SK-N-SH treated with all-trans-retinoic acid at 6 μM for 48 hours (cell line): ENCODE measurements at regions not wholly inside any gene's neighbourhood (a gene's known extent, or its start where the extent isn't known, plus 50 kb on each side); places are given as distances from the start of the nearest gene placed in this dataset.

Source experiments
- ATAC-seq: fragments of 200-7000 bp; cut with Tn5 transposase; 3 replicates; pipeline ENCODE4 v1.9.1; 2020; ENCODE audit warnings: mild to moderate bottlenecking, moderate library complexity
- ARNTL ChIP-seq: fragments of 450-650 bp; formaldehyde crosslinking; IDR thresholded peaks from 2 replicates; pipeline ENCODE4 v1.5.0; 2020; ENCODE audit warnings: low read depth, mild to moderate bottlenecking, moderate library complexity, borderline replicate concordance
- BACH2 ChIP-seq: fragments of 250-450 bp; sonication (Bioruptor Pico); IDR thresholded peaks from 2 replicates; pipeline ENCODE4 v1.9.0; 2021; ENCODE audit warnings: mild to moderate bottlenecking, borderline replicate concordance
- ESRRG ChIP-seq: fragments of 250-450 bp; sonication (Bioruptor Pico); IDR thresholded peaks from 2 replicates; pipeline ENCODE4 v1.6.1; 2021; ENCODE audit warnings: mild to moderate bottlenecking
- GLIS3 ChIP-seq: fragments of 250-450 bp; sonication (Bioruptor Pico); IDR thresholded peaks from 2 replicates; pipeline ENCODE4 v1.5.0; 2020; ENCODE audit warnings: mild to moderate bottlenecking, moderate library complexity
- ISL1 ChIP-seq: fragments of 250-450 bp; sonication (Bioruptor Pico); IDR thresholded peaks from 2 replicates; pipeline ENCODE4 v2.1.2; 2022; ENCODE audit warnings: mild to moderate bottlenecking, moderate library complexity
- PATZ1 ChIP-seq: fragments of 250-450 bp; sonication (Bioruptor Pico); IDR thresholded peaks from 2 replicates; pipeline ENCODE4 v1.8.0; 2020; ENCODE audit warnings: mild to moderate bottlenecking, moderate library complexity, borderline replicate concordance
- PPARA ChIP-seq: fragments of 250-450 bp; sonication (Bioruptor Pico); IDR thresholded peaks from 2 replicates; pipeline ENCODE4 v1.5.0; 2020; ENCODE audit warnings: mild to moderate bottlenecking, borderline replicate concordance
- RARB ChIP-seq: fragments of 250-450 bp; sonication (Bioruptor Pico); IDR thresholded peaks from 2 replicates; pipeline ENCODE4 v1.8.0; 2021; ENCODE audit warnings: mild to moderate bottlenecking, moderate library complexity
- SNAI2 ChIP-seq: fragments of 250-450 bp; sonication (Bioruptor Pico); IDR thresholded peaks from 2 replicates; pipeline ENCODE4 v1.5.0; 2020; ENCODE audit warnings: mild to moderate bottlenecking, moderate library complexity
- TCF4 ChIP-seq: fragments of 250-450 bp; sonication (Bioruptor Pico); IDR thresholded peaks from 2 replicates; pipeline ENCODE4 v1.8.0; 2021; ENCODE audit warnings: mild to moderate bottlenecking, moderate library complexity, borderline replicate concordance
- TOX ChIP-seq: fragments of 250-450 bp; sonication (Bioruptor Pico); IDR thresholded peaks from 2 replicates; pipeline ENCODE4 v1.8.0; 2021; ENCODE audit warnings: mild to moderate bottlenecking, moderate library complexity, borderline replicate concordance
- TSHZ2 ChIP-seq: fragments of 250-450 bp; sonication (Bioruptor Pico); IDR thresholded peaks from 2 replicates; pipeline ENCODE4 v1.5.0; 2020; ENCODE audit warnings: mild to moderate bottlenecking, moderate library complexity
- ZC3H10 ChIP-seq: fragments of 250-450 bp; sonication (Bioruptor Pico); IDR thresholded peaks from 2 replicates; pipeline ENCODE4 v1.5.1; 2021; ENCODE audit warnings: mild to moderate bottlenecking, moderate library complexity
- ZFP3 ChIP-seq: fragments of 250-450 bp; sonication (Bioruptor Pico); IDR thresholded peaks from 2 replicates; pipeline ENCODE4 v1.5.0; 2020; ENCODE audit warnings: mild to moderate bottlenecking, moderate library complexity
- ZFP30 ChIP-seq: fragments of 450-650 bp; formaldehyde crosslinking; IDR thresholded peaks from 2 replicates; pipeline ENCODE4 v1.5.0; 2022; ENCODE audit warnings: mild to moderate bottlenecking, moderate library complexity
- ZNF565 ChIP-seq: fragments of 450-650 bp; formaldehyde crosslinking; conservative IDR thresholded peaks from 2 replicates; pipeline ENCODE4 v1.5.0; 2020; ENCODE audit warnings: low read depth, mild to moderate bottlenecking, moderate library complexity
- ZNF70 ChIP-seq: fragments of 450-650 bp; formaldehyde crosslinking; IDR thresholded peaks from 2 replicates; pipeline ENCODE4 v1.5.0; 2020; ENCODE audit warnings: mild to moderate bottlenecking, moderate library complexity
- TF ChIP-seq, protein P1 (sequence below): fragments of 250-450 bp; sonication (Bioruptor Pico); IDR thresholded peaks from 2 replicates; pipeline ENCODE4 v1.8.0; 2021; ENCODE audit warnings: low read depth, mild to moderate bottlenecking, moderate library complexity, borderline replicate concordance
- TF ChIP-seq, protein P2 (sequence below): fragments of 250-450 bp; sonication (Bioruptor Pico); IDR thresholded peaks from 2 replicates; pipeline ENCODE4 v1.5.1; 2021; ENCODE audit warnings: mild to moderate bottlenecking, moderate library complexity

- TF ChIP-seq ZFP30, result peak; percentile 81
- TF ChIP-seq ZNF565, result no peak
- no peak for ATAC-seq
Observed at GRCh38 chr1:218802799-218803198, 370.9 kb upstream of the LYPLAL1 start.

DNA sequence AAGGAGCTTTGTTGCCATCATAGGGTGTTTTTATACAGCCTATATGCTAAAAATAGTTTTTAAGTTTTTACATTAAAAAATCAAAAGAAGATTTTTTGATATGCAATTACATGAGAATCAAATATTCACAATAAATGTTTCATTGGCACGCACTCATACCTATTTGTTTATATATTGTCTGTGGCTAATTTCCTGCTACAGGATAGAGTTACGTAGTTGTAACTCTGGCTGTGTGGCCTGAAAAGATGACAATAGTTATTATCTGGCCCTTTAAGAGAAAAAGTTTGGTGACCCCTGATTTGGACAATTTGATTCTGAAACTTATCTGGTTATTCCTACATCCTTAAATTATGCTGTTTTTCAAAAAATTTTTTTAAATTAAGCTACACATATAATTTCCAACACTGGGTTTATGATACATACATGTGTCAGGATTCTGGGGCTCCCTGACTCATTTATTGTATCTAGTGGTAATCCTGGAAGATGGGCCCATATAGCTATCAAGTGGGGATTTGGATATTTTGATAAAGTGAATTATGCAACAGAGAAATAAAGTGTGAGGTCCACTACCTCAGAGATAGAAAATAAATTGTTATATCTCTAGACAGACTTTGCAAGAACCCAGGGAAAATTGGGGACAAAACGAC, 370.2 kb upstream of the LYPLAL1 start:
- no peak for TF ChIP-seq ARNTL (CRISPR knock-in tag)
- TF ChIP-seq ZNF565, result no peak
- TF ChIP-seq ZNF70 (CRISPR knock-in tag), result no peak
- TF ChIP-seq PATZ1 (CRISPR knock-in tag), result no peak
- no peak for TF ChIP-seq ZFP30
- TF ChIP-seq TCF4, result no peak
- TF ChIP-seq, protein P1, sequence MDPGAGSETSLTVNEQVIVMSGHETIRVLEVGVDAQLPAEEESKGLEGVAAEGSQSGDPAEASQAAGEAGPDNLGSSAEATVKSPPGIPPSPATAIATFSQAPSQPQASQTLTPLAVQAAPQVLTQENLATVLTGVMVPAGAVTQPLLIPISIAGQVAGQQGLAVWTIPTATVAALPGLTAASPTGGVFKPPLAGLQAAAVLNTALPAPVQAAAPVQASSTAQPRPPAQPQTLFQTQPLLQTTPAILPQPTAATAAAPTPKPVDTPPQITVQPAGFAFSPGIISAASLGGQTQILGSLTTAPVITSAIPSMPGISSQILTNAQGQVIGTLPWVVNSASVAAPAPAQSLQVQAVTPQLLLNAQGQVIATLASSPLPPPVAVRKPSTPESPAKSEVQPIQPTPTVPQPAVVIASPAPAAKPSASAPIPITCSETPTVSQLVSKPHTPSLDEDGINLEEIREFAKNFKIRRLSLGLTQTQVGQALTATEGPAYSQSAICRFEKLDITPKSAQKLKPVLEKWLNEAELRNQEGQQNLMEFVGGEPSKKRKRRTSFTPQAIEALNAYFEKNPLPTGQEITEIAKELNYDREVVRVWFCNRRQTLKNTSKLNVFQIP (CRISPR knock-in tag), result no peak
- TF ChIP-seq, protein P2, sequence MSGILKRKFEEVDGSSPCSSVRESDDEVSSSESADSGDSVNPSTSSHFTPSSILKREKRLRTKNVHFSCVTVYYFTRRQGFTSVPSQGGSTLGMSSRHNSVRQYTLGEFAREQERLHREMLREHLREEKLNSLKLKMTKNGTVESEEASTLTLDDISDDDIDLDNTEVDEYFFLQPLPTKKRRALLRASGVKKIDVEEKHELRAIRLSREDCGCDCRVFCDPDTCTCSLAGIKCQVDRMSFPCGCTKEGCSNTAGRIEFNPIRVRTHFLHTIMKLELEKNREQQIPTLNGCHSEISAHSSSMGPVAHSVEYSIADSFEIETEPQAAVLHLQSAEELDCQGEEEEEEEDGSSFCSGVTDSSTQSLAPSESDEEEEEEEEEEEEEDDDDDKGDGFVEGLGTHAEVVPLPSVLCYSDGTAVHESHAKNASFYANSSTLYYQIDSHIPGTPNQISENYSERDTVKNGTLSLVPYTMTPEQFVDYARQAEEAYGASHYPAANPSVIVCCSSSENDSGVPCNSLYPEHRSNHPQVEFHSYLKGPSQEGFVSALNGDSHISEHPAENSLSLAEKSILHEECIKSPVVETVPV, result no peak
- no peak for TF ChIP-seq PPARA (CRISPR knock-in tag)
- no peak for TF ChIP-seq GLIS3 (CRISPR knock-in tag)
- no peak for ATAC-seq

DNA sequence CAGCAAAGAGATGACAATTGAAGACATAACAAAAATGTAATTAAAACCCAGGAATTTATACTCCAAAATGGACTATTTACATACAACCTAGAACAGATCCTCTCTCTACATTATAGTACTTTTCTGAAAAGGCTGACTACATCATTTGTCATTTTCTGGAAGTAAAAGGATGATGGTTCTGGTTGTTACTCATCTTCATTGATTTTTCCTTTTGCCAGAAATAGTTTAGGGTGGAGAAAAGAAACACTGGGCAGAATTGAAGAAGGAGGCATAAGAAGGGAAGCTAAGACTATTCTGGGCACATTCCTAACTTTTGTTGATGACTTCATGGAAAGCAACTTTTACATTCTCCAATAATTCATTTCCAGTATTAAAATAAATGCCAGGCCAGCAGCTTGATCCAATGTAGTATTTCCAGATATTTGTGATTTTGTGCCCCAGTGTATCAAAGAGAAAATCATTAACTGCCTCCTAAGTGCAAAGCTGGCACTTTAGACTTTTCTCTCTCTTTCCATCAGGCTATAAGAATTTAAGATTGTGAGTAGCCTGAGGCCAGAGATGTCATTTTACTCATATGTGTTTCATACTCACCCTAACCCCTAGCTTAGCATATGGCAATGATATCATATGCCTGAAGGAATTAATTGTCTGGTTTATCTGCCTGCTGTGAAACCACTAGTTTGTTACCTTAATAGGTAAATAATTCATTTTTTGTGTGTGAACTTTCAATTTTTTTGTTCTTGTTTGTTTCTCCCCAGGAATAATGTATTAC, 369.5 kb upstream of the LYPLAL1 start:
- TF ChIP-seq ZC3H10 (CRISPR knock-in tag) (no peak), ESRRG (CRISPR knock-in tag) (no peak), RARB (no peak), ZFP3 (no peak), SNAI2 (CRISPR knock-in tag) (no peak), ZNF565 (no peak), ZFP30 (no peak)
- TF ChIP-seq, all 23 proteins: peak for 0
- ATAC-seq, result peak; percentile 67

DNA sequence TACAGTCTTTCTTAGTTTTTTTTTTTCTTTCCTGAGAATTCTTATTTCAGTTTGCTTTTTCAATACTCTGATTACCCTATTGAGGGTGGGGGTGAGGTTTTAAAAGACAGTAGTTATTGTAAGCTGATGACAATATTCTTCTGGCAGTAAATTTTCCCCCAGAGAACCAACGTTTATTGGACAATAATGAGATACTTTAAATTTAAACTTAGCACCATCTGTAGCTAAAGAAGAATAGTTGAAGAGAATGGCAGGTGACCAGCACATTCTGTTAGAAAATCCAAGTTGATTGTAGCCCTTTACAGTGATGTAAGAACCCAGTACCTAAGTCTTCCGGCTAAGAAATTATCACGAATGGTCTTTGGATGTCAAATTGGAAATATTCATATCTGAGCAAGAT, 364.6 kb upstream of the LYPLAL1 start:
- TF ChIP-seq SNAI2 (CRISPR knock-in tag) (no peak), ISL1 (CRISPR knock-in tag) (no peak), ZFP30 (no peak), ZNF70 (CRISPR knock-in tag) (no peak), GLIS3 (CRISPR knock-in tag) (no peak), BACH2 (CRISPR knock-in tag) (no peak), RARB (no peak), TSHZ2 (CRISPR knock-in tag) (no peak), PATZ1 (CRISPR knock-in tag) (no peak), TOX (CRISPR knock-in tag) (no peak)
- TF ChIP-seq, protein P1 (CRISPR knock-in tag), result no peak
- ATAC-seq, result no peak
